Kidney epithelial cell (primary cell): ENCODE measurements at regions not wholly inside any gene's neighbourhood (a gene's known extent, or its start where the extent isn't known, plus 50 kb on each side); places are given as distances from the start of the nearest gene placed in this dataset.

Source experiments
- DNase-seq: peaks from one replicate; pipeline ENCODE4 v3.0.0-alpha.2; 2010; ENCODE audit warnings: low read depth
- H3K27me3 ChIP-seq: 2 replicates; pipeline ENCODE4 v1.6.0; 2011; ENCODE audit warnings: low read length; ENCODE audit not compliant: control insufficient read depth, insufficient read depth
- H3K36me3 ChIP-seq: 2 replicates; pipeline ENCODE4 v1.5.1; 2011; ENCODE audit warnings: low read length; ENCODE audit not compliant: control insufficient read depth, insufficient read depth
- H3K4me3 ChIP-seq: 2 replicates; pipeline ENCODE4 v1.5.1; 2011; ENCODE audit warnings: low read depth, mild to moderate bottlenecking, control low read depth, low read length
- TF ChIP-seq, protein P1 (sequence below): IDR thresholded peaks from 2 replicates; pipeline ENCODE4 v1.5.1; 2011; ENCODE audit warnings: mild to moderate bottlenecking, moderate library complexity, low read length, control low read depth, inconsistent platforms; ENCODE audit not compliant: insufficient read depth, poor library complexity, severe bottlenecking

DNA sequence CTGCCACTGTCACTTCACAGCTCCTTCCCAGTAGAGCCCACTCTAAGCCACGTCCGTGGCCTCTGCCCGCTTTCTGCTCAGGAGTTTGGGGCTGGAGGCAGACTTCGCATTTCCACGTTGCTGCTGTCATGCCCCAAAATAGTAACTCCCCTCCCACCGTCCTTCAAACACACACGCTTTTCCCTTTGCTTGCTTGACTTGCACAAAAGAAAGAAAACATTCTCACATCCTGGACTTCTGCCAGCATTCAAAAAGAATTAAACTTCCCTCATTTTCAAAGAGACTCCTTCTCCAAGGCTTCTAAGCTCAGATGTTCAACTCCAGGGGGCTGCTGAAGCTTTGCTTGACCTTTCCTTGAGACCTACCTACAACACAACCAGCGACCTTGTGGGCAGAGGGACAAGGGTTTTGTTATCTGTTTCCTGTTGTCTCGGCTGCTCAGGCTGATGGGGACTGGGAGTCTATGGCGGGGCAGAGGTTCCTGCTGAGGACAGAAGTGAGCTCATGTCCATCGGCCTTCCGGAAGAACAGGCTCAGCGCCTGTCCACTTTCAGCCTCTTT lies 263.8 kb upstream of the FOXQ1 start:
- no peaks in the 10 kb centered on the region for H3K36me3 ChIP-seq
- no peak overlapping the region for H3K4me3 ChIP-seq
- TF ChIP-seq, protein P1, sequence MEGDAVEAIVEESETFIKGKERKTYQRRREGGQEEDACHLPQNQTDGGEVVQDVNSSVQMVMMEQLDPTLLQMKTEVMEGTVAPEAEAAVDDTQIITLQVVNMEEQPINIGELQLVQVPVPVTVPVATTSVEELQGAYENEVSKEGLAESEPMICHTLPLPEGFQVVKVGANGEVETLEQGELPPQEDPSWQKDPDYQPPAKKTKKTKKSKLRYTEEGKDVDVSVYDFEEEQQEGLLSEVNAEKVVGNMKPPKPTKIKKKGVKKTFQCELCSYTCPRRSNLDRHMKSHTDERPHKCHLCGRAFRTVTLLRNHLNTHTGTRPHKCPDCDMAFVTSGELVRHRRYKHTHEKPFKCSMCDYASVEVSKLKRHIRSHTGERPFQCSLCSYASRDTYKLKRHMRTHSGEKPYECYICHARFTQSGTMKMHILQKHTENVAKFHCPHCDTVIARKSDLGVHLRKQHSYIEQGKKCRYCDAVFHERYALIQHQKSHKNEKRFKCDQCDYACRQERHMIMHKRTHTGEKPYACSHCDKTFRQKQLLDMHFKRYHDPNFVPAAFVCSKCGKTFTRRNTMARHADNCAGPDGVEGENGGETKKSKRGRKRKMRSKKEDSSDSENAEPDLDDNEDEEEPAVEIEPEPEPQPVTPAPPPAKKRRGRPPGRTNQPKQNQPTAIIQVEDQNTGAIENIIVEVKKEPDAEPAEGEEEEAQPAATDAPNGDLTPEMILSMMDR = no peak
- no peak for DNase-seq
- peaks cover 5% of the 10 kb centered on the region for H3K27me3 ChIP-seq

DNA sequence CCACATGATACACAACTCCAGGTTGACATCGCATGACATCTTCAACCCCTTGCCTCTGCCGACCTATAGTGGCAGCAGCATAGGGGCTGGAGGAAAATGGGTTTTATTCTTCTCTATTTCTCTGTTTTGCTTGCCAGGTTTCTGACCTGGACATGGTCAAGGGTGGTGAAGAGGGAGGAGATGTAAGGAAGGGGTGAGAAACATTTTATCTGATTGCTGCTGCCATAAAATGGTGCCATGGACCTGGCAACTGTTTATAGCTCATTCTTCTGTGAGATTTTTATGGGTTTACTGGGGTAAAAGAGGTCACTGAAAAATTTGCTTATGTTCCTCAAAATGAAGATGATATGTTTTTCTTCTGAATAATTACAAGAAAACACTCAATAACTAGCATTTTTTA lies 266.7 kb upstream of the FOXQ1 start:
- TF ChIP-seq, protein P1 = no peak
- Histone ChIP-seq H3K4me3 (no peak overlapping the region), H3K27me3 (peaks cover 5% of the 10 kb centered on the region), H3K36me3 (no peaks in the 10 kb centered on the region)
- no peak for DNase-seq

DNA sequence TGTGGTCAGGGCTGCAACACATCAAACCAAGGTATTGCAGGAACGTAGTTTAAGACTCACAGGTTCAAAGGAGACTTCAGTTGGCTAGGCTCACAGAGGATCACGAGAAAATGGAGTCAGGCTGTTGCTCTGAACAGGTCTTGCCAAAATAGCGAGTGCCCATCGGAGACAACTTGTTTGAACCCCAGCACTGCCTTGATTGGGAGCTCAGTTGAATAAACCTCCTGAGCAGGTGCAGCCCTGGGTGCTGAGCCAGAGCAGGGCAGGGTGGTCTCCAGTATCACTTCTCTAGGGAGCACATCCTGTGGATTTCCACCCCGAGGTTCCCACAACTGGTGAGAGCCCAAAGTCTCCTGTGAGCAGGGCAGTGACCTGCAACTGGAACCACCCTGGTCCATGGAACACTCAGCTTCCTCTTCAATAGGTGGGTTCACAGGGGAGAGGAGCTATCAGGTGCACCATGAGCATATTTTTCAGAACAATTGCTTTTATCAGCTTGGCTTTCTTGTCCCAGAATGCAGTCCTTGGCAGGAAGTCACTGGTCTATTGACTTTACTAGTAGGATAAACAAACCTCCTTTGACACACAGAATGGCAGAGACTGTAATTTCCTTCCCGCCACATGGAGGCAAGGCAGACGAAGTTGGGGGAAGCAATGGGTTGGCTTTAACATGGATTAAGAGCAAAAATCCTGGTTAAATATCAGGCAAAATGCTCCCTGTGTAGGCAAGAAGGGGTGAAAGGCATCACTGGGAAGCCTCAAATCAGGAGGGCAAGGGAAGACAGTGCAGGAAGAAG lies 267.7 kb upstream of the FOXQ1 start:
- TF ChIP-seq, protein P1 = no peak
- Histone ChIP-seq H3K4me3 (no peak overlapping the region), H3K36me3 (no peaks in the 10 kb centered on the region), H3K27me3 (peaks cover 6% of the 10 kb centered on the region)
- DNase-seq = no peak

DNA sequence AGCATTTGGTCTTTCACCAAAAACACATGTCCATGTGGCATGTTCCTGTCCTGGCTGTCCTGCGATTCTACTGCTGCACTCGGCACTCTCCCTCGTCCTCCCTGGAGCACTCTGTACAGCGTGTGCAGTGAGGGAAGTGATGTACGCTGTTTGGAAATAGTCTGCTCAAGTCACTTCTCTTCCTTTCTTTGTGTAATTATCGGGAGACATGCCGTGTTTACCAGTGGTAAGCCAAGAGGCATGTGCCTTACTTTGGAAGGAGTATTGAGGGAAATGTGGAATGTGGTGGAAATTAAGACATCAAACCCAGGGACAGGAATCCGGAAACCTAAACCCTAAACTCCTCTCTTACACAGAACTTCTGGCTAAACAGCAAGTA lies 268.5 kb upstream of the FOXQ1 start:
- peaks cover 8% of the 10 kb centered on the region for H3K27me3 ChIP-seq
- H3K4me3 ChIP-seq = no peak overlapping the region
- H3K36me3 ChIP-seq = no peaks in the 10 kb centered on the region
- no peak for DNase-seq
- TF ChIP-seq, protein P1 = no peak

GRCh38 chr6:1042583-1043457 lies 269.1 kb upstream of the FOXQ1 start:
- peaks cover 8% of the 10 kb centered on the region for H3K27me3 ChIP-seq
- TF ChIP-seq, protein P1 = no peak
- no peaks in the 10 kb centered on the region for H3K36me3 ChIP-seq
- no peak overlapping the region for H3K4me3 ChIP-seq
- DNase-seq = no peak
